A549 (cell line): ENCODE measurements at regions not wholly inside any gene's neighbourhood (a gene's known extent, or its start where the extent isn't known, plus 50 kb on each side); places are given as distances from the start of the nearest gene placed in this dataset.
"Not testable (repeated sequence)": the region's sequence is repeated elsewhere in the genome, so short reads cannot be mapped to it uniquely, and the experiment has no call there.

Experiments
- ATAC-seq, 2 experiments: fragments of 200-7000 bp in 1 of 2; fragments of >200 bp in 1 of 2; cut with Nextera tagmentation in 1 of 2; cut with Tn5 transposase in 1 of 2; 3 replicates each; pipeline versions ENCODE4 v1.8.0 to v1.9.1; 2018 to 2020; ENCODE audit warnings: mild to moderate bottlenecking in 1 of 2, moderate library complexity in 1 of 2
- CTCF ChIA-PET: fragments of 300-600 bp; sonication (Branson Sonifier 250); formaldehyde crosslinking; extraction: SDS; loops from one replicate; lab custom pipeline; 2021; ENCODE audit warnings: antibody characterized with exemption, inconsistent platforms; lab: Yijun Ruan, JAX
- POLR2A ChIA-PET: fragments of 350-600 bp; formaldehyde crosslinking; extraction: SDS; loops from one replicate; lab custom pipeline; 2021; ENCODE audit warnings: antibody characterized with exemption, inconsistent platforms; lab: Yijun Ruan, JAX
- DNase-seq, 2 experiments: peaks; one replicate each; pipeline versions ENCODE4 v3.0.0 to v3.0.0-alpha.2; 2011 to 2016; ENCODE audit warnings: low read depth in 1 of 2, low spot score in 1 of 2
- FAIRE-seq: peaks from 2 replicates; lab custom pipeline; 2011; peaks lifted over from hg19 to GRCh38; lab: Jason Lieb, UNC
- H3K27ac ChIP-seq, 2 experiments: fragments of >200 bp; sonication (Bioruptor Twin); formaldehyde crosslinking; 3 replicates each; pipeline ENCODE4 v1.5.1; 2016 to 2017
- H3K4me1 ChIP-seq: fragments of >200 bp; sonication (Bioruptor Twin); formaldehyde crosslinking; 3 replicates; pipeline ENCODE4 v1.6.1; 2016
- H3K4me2 ChIP-seq: fragments of >200 bp; sonication (Bioruptor Twin); formaldehyde crosslinking; 3 replicates; pipeline ENCODE4 v1.6.1; 2016
- H3K4me3 ChIP-seq: fragments of >200 bp; sonication (Bioruptor Twin); formaldehyde crosslinking; 3 replicates; pipeline ENCODE4 v1.5.1; 2016
- H3K9me3 ChIP-seq: fragments of >200 bp; sonication (Bioruptor Twin); formaldehyde crosslinking; 3 replicates; pipeline ENCODE4 v1.6.1; 2016
- CBX2 ChIP-seq: fragments of 200-600 bp; sonication (generic); IDR thresholded peaks from 2 replicates; pipeline ENCODE4 v1.6.1; 2016; ENCODE audit warnings: low read depth, mild to moderate bottlenecking, borderline replicate concordance
- ESRRA ChIP-seq: fragments of 150-350 bp; IDR thresholded peaks from 2 replicates; pipeline ENCODE4 v1.6.1; 2014; ENCODE audit warnings: mild to moderate bottlenecking, low read length, borderline replicate concordance
- FOSB ChIP-seq: fragments of 250-450 bp; sonication (Bioruptor Pico); IDR thresholded peaks from 2 replicates; pipeline ENCODE4 v1.5.0; 2020; ENCODE audit warnings: mild to moderate bottlenecking, moderate library complexity
- GATA3 ChIP-seq: IDR thresholded peaks from 2 replicates; pipeline ENCODE4 v1.6.1; 2012; ENCODE audit warnings: borderline replicate concordance
- HEYL ChIP-seq: fragments of 250-450 bp; sonication (Bioruptor Pico); IDR thresholded peaks from 2 replicates; pipeline ENCODE4 v1.8.0; 2021; ENCODE audit warnings: mild to moderate bottlenecking, moderate library complexity
- HOXB13 ChIP-seq: fragments of 250-450 bp; sonication (Bioruptor Pico); IDR thresholded peaks from 2 replicates; pipeline ENCODE4 v1.5.0; 2020; ENCODE audit warnings: low read depth, mild to moderate bottlenecking, moderate library complexity
- HOXB5 ChIP-seq: fragments of 250-450 bp; sonication (Bioruptor Pico); IDR thresholded peaks from 2 replicates; pipeline ENCODE4 v1.5.0; 2020; ENCODE audit warnings: mild to moderate bottlenecking, moderate library complexity
- JUN ChIP-seq, 2 experiments: fragments of >200 bp; sonication (Bioruptor Twin); formaldehyde crosslinking; IDR thresholded peaks; 2 replicates in 1 of 2; 3 replicates in 1 of 2; pipeline ENCODE4 v1.6.1; 2016 to 2017
- MAFK ChIP-seq: fragments of 450-650 bp; IDR thresholded peaks from 2 replicates; pipeline ENCODE4 v1.6.1; 2014; ENCODE audit not compliant: partially characterized antibody
- MYC ChIP-seq: IDR thresholded peaks from 2 replicates; pipeline ENCODE4 v1.6.1; 2012; ENCODE audit warnings: mild to moderate bottlenecking, inconsistent platforms, low read length, improper control_type of control experiment, borderline replicate concordance
- NPAS2 ChIP-seq: fragments of 250-450 bp; sonication (Bioruptor Pico); IDR thresholded peaks from 2 replicates; pipeline ENCODE4 v1.8.0; 2022; ENCODE audit warnings: mild to moderate bottlenecking, moderate library complexity, borderline replicate concordance
- POLR2A ChIP-seq: IDR thresholded peaks from 2 replicates; pipeline ENCODE4 v1.6.1; 2012; ENCODE audit warnings: mild to moderate bottlenecking, low read length
- RAD21 ChIP-seq, 2 experiments: fragments of >200 bp in 1 of 2; sonication (Bioruptor Twin) in 1 of 2; formaldehyde crosslinking in 1 of 2; IDR thresholded peaks in 1 of 2; conservative IDR thresholded peaks in 1 of 2; 2 replicates in 1 of 2; 3 replicates in 1 of 2; pipeline ENCODE4 v1.6.1; 2012 to 2018; ENCODE audit warnings: inconsistent platforms in 1 of 2
- RFX5 ChIP-seq: fragments of 450-650 bp; IDR thresholded peaks from 2 replicates; pipeline ENCODE4 v1.7.1; 2014; ENCODE audit warnings: antibody characterized with exemption, mild to moderate bottlenecking, moderate library complexity
- RNF2 ChIP-seq: fragments of 200-600 bp; sonication (generic); IDR thresholded peaks from 2 replicates; pipeline ENCODE4 v1.6.1; 2016; ENCODE audit warnings: low read depth, mild to moderate bottlenecking, antibody characterized with exemption, moderate library complexity, borderline replicate concordance
- SREBF2 ChIP-seq: fragments of 450-650 bp; IDR thresholded peaks from 2 replicates; pipeline ENCODE4 v1.6.1; 2014; ENCODE audit warnings: mild to moderate bottlenecking, moderate library complexity
- TFCP2L1 ChIP-seq: fragments of 250-450 bp; sonication (Bioruptor Pico); IDR thresholded peaks from 2 replicates; pipeline ENCODE4 v1.5.0; 2021; ENCODE audit warnings: mild to moderate bottlenecking
- ZNF302 ChIP-seq: fragments of 250-450 bp; sonication (Bioruptor Pico); IDR thresholded peaks from 2 replicates; pipeline ENCODE4 v1.9.0; 2021; ENCODE audit warnings: inconsistent platforms, mild to moderate bottlenecking, moderate library complexity
- ZSCAN20 ChIP-seq: fragments of 250-450 bp; sonication (Bioruptor Pico); IDR thresholded peaks from 2 replicates; pipeline ENCODE4 v1.8.0; 2022; ENCODE audit warnings: mild to moderate bottlenecking, moderate library complexity
- WGBS: methylation state at CpG from one replicate; pipeline ENCODE4 v1.1.6; 2017; ENCODE audit errors: missing lambda C conversion rate; 5-methylcytosine and 5-hydroxymethylcytosine counted together
- TF ChIP-seq, protein P1 (sequence below): fragments of 200-600 bp; sonication (generic); IDR thresholded peaks from 2 replicates; pipeline ENCODE4 v1.6.1; 2016; ENCODE audit warnings: antibody characterized with exemption, mild to moderate bottlenecking, moderate library complexity
- TF ChIP-seq, protein P2 (sequence below): fragments of 150-350 bp; IDR thresholded peaks from 2 replicates; pipeline ENCODE4 v1.6.1; 2014; ENCODE audit warnings: low read depth, mild to moderate bottlenecking, low read length
- TF ChIP-seq, protein P3 (sequence below): fragments of 250-450 bp; sonication (Bioruptor Pico); IDR thresholded peaks from 2 replicates; pipeline ENCODE4 v1.5.0; 2020; ENCODE audit warnings: low read depth, mild to moderate bottlenecking, moderate library complexity

DNA sequence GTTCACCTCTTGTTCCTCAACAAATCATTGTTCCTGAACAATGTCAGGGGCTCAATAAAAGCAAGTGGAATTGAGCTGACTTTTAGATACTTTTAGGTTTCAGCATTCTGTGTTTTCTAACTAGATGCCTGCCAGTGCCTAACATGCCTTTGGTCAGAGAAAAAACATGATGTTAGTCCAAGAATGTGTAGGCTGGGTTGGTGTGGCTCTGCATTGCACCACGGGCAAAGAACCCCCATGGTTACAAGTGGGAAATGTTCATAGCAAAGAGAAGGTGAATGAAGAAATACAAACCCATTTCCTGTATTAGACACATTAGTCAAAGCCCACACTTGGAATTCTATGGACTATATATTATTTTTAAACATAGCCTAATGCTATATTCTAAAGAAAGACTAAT, 193.3 kb downstream of the TMEM200A start:
- Histone ChIP-seq H3K4me2 (no peak overlapping the region), H3K27ac (no peak overlapping the region), H3K9me3 (no peaks in the 10 kb centered on the region), H3K4me1 (no peaks in the 10 kb centered on the region), H3K4me3 (no peak overlapping the region)
- DNase-seq (no peak), ATAC-seq (no peak), FAIRE-seq (no peak)
- ChIA-PET CTCF (no interaction called here), POLR2A (no interaction called here)
- WGBS = 0% methylated on average over 1 of the region's 1 CpG
- TF ChIP-seq HOXB13 (CRISPR knock-in tag) (no peak), HOXB5 (CRISPR knock-in tag) (no peak), MAFK (no peak), MYC (no peak), RFX5 (no peak), RAD21 (conservative IDR thresholded peaks at IDR 0.05 in 1 of 2, IDR thresholded peaks at IDR 0.05 in 1 of 2) (no peak), CBX2 (no peak), ESRRA (no peak), ZSCAN20 (no peak), GATA3 (no peak), JUN (IDR thresholded peaks at IDR 0.05) (no peak), RNF2 (no peak)
- TF ChIP-seq, protein P1, sequence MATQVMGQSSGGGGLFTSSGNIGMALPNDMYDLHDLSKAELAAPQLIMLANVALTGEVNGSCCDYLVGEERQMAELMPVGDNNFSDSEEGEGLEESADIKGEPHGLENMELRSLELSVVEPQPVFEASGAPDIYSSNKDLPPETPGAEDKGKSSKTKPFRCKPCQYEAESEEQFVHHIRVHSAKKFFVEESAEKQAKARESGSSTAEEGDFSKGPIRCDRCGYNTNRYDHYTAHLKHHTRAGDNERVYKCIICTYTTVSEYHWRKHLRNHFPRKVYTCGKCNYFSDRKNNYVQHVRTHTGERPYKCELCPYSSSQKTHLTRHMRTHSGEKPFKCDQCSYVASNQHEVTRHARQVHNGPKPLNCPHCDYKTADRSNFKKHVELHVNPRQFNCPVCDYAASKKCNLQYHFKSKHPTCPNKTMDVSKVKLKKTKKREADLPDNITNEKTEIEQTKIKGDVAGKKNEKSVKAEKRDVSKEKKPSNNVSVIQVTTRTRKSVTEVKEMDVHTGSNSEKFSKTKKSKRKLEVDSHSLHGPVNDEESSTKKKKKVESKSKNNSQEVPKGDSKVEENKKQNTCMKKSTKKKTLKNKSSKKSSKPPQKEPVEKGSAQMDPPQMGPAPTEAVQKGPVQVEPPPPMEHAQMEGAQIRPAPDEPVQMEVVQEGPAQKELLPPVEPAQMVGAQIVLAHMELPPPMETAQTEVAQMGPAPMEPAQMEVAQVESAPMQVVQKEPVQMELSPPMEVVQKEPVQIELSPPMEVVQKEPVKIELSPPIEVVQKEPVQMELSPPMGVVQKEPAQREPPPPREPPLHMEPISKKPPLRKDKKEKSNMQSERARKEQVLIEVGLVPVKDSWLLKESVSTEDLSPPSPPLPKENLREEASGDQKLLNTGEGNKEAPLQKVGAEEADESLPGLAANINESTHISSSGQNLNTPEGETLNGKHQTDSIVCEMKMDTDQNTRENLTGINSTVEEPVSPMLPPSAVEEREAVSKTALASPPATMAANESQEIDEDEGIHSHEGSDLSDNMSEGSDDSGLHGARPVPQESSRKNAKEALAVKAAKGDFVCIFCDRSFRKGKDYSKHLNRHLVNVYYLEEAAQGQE = no peak
- TF ChIP-seq, protein P2, sequence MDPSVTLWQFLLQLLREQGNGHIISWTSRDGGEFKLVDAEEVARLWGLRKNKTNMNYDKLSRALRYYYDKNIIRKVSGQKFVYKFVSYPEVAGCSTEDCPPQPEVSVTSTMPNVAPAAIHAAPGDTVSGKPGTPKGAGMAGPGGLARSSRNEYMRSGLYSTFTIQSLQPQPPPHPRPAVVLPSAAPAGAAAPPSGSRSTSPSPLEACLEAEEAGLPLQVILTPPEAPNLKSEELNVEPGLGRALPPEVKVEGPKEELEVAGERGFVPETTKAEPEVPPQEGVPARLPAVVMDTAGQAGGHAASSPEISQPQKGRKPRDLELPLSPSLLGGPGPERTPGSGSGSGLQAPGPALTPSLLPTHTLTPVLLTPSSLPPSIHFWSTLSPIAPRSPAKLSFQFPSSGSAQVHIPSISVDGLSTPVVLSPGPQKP = no peak

DNA sequence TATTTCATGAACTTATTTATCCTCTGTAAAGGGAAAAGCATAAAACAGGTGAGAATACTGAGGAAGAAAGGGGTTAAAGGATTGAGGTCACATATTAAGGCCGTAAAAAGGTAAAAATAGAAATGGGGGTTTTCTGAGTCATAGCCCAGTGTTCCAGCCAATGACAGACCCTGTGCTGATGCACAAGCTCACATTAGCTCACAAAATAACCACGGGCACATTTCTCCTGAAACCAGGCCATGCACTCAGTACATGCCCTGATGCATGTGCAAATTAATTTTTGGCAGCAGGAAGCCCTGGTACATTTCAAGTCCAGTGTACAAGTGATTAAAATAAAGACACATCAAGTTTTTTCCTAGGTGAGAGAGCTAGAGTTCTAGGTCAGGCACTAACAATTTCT, 194.4 kb downstream of the TMEM200A start:
- Histone ChIP-seq H3K4me2 (no peak overlapping the region), H3K9me3 (no peaks in the 10 kb centered on the region), H3K4me1 (no peaks in the 10 kb centered on the region), H3K4me3 (no peak overlapping the region), H3K27ac (no peak overlapping the region)
- TF ChIP-seq TFCP2L1 (CRISPR knock-in tag) (no peak), RAD21 (conservative IDR thresholded peaks at IDR 0.05 in 1 of 2, IDR thresholded peaks at IDR 0.05 in 1 of 2) (no peak), ZSCAN20 (no peak), FOSB (CRISPR knock-in tag) (no peak), SREBF2 (no peak), POLR2A (no peak), ZNF302 (no peak), NPAS2 (CRISPR knock-in tag) (no peak), JUN (IDR thresholded peaks at IDR 0.05) (no peak), HEYL (CRISPR knock-in tag) (no peak)
- TF ChIP-seq, protein P3, sequence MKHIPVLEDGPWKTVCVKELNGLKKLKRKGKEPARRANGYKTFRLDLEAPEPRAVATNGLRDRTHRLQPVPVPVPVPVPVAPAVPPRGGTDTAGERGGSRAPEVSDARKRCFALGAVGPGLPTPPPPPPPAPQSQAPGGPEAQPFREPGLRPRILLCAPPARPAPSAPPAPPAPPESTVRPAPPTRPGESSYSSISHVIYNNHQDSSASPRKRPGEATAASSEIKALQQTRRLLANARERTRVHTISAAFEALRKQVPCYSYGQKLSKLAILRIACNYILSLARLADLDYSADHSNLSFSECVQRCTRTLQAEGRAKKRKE (CRISPR knock-in tag) = no peak
- no peak for DNase-seq
- CTCF ChIA-PET = no interaction called here
- 2% methylated on average over 2 of the region's 2 CpGs for WGBS
- POLR2A ChIA-PET = no interaction called here
- no peak for ATAC-seq
- no peak for FAIRE-seq

DNA sequence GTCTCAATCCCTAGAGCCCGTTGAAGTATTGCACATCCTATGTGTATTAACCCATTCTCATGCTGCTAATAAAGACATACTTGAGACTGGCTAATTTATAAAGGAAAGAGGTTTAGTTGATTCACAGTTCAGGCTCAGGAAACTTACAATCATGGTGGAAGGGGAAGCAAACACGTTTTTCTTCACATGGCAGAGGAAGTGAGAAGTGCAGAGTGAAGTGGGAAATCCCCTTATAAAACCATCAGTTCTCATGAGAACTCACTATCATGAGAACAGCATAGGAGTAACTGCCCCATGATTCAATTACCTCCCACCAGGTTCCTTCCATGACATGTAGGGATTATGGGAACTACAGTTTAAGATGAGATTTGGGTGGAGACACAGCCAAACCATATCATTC, 195.3 kb downstream of the TMEM200A start:
- CTCF ChIA-PET, H3K9me3 ChIP-seq, H3K27ac ChIP-seq, H3K4me2 ChIP-seq, POLR2A ChIA-PET, DNase-seq, FAIRE-seq, H3K4me1 ChIP-seq, ATAC-seq, H3K4me3 ChIP-seq: not testable (repeated sequence)
- WGBS = 0% methylated on average over 2 of the region's 2 CpGs
